ENCODE measurements at regions not wholly inside any gene's neighbourhood (a gene's known extent, or its start where the extent isn't known, plus 50 kb on each side); places are given as distances from the start of the nearest gene placed in this dataset.

- Histone ChIP-seq H3K9me1 (replicated peaks; ENCODE audit: control insufficient read depth, extremely low read depth, insufficient read depth, low read length) (no peaks in the 10 kb centered on the region), H3K36me3 (ENCODE audit: control insufficient read depth in 2 of 2, extremely low read depth in 1 of 2, insufficient read depth in 2 of 2, low read length in 2 of 2) (no peaks in the 10 kb centered on the region), H3K79me2 (ENCODE audit: control insufficient read depth, insufficient read depth, low read length) (no peaks in the 10 kb centered on the region), H3K9ac (replicated peaks; ENCODE audit: extremely low read depth, insufficient read depth, low read length) (no peak overlapping the region), H3K4me1 (ENCODE audit: control insufficient read depth, extremely low read depth, insufficient read depth, low read length) (no peaks in the 10 kb centered on the region), H2AFZ (ENCODE audit: low read depth, low read length) (no peak overlapping the region), H3K27ac (ENCODE audit: insufficient read depth, low read depth, low read length) (no peak overlapping the region), H3K4me2 (ENCODE audit: insufficient read depth, low read length) (no peak overlapping the region), H3K9me3 (replicated peaks; ENCODE audit: control insufficient read depth, insufficient read depth, low read length) (no peaks in the 10 kb centered on the region), H3K27me3 (ENCODE audit: control insufficient read depth in 2 of 2, insufficient read depth in 2 of 2, low read length in 2 of 2) (no peaks in the 10 kb centered on the region), H3K4me3 (replicated peaks in 1 of 3; ENCODE audit: insufficient read depth in 1 of 3, low read depth in 1 of 3, low read length in 3 of 3) (no peak overlapping the region), H4K20me1 (replicated peaks; ENCODE audit: control insufficient read depth, extremely low read depth, insufficient read depth, low read length) (no peaks in the 10 kb centered on the region)
- no TSS peak for BruUV-seq (replicated peaks)
- CTCF ChIA-PET = no interaction called here
- POLR2A ChIA-PET = no interaction called here
- TF ChIP-seq CTCF (IDR thresholded peaks at IDR 0.05; ENCODE audit: extremely low read depth in 1 of 2, insufficient read depth in 1 of 2, low read depth in 1 of 2, low read length in 2 of 2) (no peak), GATA2 (IDR thresholded peaks at IDR 0.05; ENCODE audit: insufficient read depth, insufficient read length, low read depth, low read length) (no peak), MYC (IDR thresholded peaks at IDR 0.05; ENCODE audit: low read depth, low read length) (no peak), JUN (IDR thresholded peaks at IDR 0.05; ENCODE audit: borderline replicate concordance, insufficient read depth, insufficient read length, low read depth) (no peak), EZH2 (IDR thresholded peaks at IDR 0.05; ENCODE audit: borderline replicate concordance, low read depth, low read length, severe bottlenecking) (no peak), POLR2A (IDR thresholded peaks at IDR 0.05; ENCODE audit: low read depth, low read length) (no peak), POLR2AphosphoS5 (IDR thresholded peaks at IDR 0.05; ENCODE audit: insufficient read depth, low read depth, low read length) (no peak), MAX (IDR thresholded peaks at IDR 0.05; ENCODE audit: insufficient read depth, insufficient read length) (no peak), FOS (IDR thresholded peaks at IDR 0.05; ENCODE audit: borderline replicate concordance, insufficient read depth, low read length) (no peak)
- DNase-seq (ENCODE audit: low read depth, low spot score) = no peak
- FAIRE-seq = no peak
- intact Hi-C loops (cut with micrococcal nuclease) (no loop called here), dilution Hi-C loops (cut with MboI; ENCODE audit: extremely low pct_ligation_motif_present, low sequenced_read_pairs) (no loop called here)
Measured at GRCh38 chr2:94758546-94758945, 112.7 kb upstream of the TEKT4 start.

Data from endothelial cell of umbilical vein (primary cell).